ENCODE measurements at regions not wholly inside any gene's neighbourhood (a gene's known extent, or its start where the extent isn't known, plus 50 kb on each side); places are given as distances from the start of the nearest gene placed in this dataset.

GRCh38 chr16:29116980-29117379 lies 132.1 kb downstream of the LAT start:
- no peak for TF ChIP-seq CTCF (IDR thresholded peaks at IDR 0.05; ENCODE audit: low read depth, low read length)
- TF ChIP-seq, protein P1, sequence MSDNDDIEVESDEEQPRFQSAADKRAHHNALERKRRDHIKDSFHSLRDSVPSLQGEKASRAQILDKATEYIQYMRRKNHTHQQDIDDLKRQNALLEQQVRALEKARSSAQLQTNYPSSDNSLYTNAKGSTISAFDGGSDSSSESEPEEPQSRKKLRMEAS (IDR thresholded peaks at IDR 0.05; ENCODE audit: low read depth, low read length), result no peak
